Islet precursor cell (in vitro differentiated cells): ENCODE measurements at regions not wholly inside any gene's neighbourhood (a gene's known extent, or its start where the extent isn't known, plus 50 kb on each side); places are given as distances from the start of the nearest gene placed in this dataset.

ENCODE experiments used
- DNase-seq: peaks from one replicate; pipeline ENCODE4 v3.0.0-alpha.2; 2018

DNA sequence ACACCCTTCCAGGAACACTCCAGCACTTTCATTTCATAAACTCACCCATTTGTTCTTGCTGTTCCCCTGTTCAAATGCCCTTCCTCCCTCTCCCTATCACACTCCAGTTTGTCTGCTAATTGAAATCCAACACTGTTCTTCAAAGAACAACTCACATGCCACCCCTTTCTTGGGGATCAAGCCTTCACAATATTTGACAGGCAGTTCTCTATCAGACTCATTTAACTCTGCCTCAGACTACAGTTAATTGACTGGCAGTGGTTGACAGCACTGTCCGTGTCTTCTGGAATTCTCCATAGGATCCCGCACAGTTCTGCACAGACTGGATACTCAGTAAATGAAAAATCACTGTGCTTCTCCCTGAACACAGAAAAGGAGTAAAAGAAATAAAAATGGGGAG is 87.8 kb downstream of the PMP22 start:
- DNase-seq = no peak

DNA sequence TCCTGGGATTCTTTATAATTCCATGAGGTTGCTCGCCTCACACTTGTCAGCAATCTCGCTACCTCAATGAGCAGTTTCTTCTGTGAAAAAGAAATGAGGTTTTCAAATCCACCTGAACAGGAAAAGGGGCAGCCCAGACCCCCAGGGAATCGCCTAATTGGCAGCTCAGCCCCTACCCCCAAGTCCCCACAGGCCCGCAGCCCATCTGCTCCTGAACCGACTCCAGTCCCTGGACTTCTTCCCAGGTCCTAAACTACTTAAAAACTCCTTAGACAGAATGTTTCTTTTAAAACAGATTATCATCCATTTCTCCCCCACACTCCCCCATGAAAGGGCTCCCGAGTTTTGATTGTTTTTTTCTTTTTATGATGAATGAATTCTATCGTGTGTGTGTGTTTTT is 89.8 kb downstream of the PMP22 start:
- no peak for DNase-seq

DNA sequence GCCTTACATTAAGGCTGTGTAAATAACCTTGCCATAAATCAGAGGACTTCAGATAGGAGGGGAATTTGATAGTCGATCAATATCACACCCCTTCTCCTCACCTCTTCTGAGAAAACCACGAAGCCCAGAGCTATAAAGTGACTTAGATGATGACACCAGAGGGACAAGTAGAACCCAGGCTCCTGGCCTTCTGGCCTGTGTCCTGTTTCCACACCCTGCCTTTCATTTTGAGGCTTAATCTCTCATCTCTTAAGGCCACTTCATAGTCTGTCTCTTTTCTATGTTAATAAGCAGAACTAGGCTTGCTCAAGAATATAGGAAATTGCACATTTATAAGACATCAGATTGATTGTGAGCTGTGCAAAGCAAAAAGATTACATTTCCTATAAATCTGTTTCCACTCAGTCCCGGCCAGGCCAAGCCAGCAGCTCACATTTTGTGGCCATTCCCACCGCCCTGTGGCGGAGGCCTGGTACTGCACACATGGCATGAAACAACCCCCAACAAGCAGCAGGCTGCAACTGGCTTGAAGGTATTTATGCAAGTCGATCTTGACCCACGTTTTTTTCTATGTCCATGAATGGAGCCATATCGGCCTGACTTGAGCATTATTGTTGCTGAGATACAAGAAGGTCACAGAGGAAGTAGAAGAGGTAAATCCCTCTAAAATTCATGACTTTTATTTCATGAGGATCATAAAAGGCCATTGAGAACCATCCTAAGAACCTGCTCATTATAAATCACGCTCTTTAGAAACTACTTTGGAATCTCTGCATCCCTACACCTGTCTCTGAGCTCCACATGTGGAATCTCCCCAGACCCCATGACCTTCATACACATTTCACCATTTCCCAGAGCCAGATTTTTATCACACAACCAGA is 93.7 kb downstream of the PMP22 start:
- DNase-seq = peak; percentile 94

DNA sequence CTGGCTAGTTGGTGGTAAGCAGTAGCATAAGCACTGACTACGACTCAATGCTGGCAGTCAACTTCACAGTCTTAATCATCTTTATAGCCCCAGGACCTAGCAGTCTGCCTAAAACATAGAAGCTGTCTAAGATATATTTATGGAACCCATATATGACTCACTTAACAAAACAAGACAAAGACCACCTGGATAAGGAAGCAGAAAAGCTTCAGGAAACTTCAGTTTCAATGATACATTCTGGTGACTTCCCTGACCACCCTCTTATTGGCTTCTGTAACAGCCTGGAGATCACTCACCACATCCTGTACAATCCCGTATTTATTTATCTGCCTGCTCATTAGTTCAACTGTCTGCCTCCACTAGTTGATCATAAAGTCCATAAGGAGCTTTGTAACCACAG is 95.5 kb downstream of the PMP22 start:
- DNase-seq = no peak

GRCh38 chr17:15168379-15168778 is 96.7 kb downstream of the PMP22 start:
- no peak for DNase-seq

DNA sequence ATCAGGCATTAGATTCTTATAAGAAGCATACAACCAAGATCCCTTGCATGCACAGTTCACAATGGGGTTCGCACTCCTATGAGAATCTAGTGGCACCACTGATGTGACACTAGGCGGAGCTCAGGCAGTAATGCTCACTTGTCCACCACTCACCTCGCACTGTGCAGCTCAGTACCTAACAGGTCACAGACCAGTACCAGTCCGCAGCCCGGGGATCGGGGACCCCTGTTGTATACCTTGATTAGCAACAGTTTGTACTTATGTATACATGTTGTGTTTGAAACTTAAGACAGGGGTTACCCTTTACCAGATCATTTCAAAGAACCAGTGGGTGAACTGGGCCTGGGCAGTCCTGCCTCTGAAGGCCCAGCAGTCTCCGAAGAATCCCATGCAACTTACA is 103.7 kb downstream of the PMP22 start:
- DNase-seq = no peak

GRCh38 chr17:15157051-15157450 is 108.1 kb downstream of the PMP22 start:
- peak; percentile 57 for DNase-seq

- peak; percentile 31 for DNase-seq
These were observed 110.5 kb downstream of the PMP22 start for GRCh38 chr17:15154618-15155017.

- peak; percentile 24 for DNase-seq
These were observed 119.5 kb downstream of the PMP22 start for GRCh38 chr17:15145621-15146020.

DNA sequence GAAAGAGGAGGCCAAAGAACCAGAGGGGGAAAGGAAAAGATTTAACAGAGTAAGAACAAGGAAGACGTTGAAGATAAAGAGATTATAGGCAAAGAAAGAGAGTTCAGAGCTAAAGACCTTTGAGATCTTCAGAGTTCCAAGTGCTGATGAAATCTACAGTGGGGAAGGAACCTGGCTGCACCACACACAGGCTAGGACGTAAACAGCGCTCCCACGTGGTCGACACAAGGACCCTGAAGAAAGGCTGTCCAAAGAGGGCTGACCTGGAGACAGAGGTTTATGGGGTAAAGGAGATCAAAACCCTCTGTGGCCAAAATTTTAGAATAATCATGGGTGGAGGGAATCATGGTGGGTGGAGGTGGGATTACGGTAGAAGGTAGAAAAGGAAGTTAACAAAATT is 121.6 kb downstream of the PMP22 start:
- DNase-seq = no peak

DNA sequence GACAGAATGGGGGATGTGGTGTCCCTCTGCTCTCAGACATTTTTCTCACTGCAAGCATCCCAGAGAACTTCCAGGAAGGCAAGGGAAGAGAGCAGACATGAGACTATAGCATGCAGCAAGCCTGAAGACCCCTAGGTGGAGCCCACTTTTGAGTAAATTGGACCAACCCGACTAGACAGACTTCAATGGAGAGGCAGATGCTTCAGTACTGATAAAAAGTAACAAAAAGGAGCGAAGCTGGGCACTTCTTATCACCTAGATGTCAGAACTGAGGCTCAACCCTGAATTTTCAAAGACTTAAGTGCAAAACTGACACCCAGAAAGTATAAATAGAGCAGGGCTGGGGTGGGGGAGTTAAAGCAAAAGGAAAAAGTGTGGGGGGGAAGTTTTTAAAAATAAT is 130.8 kb downstream of the PMP22 start:
- DNase-seq = no peak

- no peak for DNase-seq
These were observed 131.3 kb downstream of the PMP22 start for GRCh38 chr17:15133826-15134225.

DNA sequence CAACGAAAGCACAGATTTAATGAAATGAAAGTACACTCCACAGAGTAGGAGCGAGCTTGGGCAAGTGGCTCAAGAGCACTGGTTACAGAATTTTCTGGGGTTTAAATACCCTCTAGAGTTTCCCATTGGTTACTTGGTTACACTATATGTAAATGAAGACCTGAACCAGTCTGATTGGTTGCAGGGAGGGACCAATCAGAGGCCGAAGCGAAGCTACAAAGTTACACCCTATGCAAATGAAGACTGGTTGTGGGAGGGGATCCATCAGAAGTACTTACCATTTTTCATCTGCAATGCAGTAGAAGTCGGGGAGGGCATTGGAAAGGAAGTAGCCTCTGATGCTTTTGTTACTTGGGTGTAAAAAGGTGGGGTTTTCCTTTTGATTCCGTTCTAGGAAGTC is 132.0 kb downstream of the PMP22 start:
- no peak for DNase-seq

GRCh38 chr17:15130426-15130825 is 134.7 kb downstream of the PMP22 start:
- no peak for DNase-seq

GRCh38 chr17:15129986-15130385 is 135.1 kb downstream of the PMP22 start:
- no peak for DNase-seq

- no peak for DNase-seq
These were observed 140.4 kb downstream of the PMP22 start for GRCh38 chr17:15124746-15125145.

DNA sequence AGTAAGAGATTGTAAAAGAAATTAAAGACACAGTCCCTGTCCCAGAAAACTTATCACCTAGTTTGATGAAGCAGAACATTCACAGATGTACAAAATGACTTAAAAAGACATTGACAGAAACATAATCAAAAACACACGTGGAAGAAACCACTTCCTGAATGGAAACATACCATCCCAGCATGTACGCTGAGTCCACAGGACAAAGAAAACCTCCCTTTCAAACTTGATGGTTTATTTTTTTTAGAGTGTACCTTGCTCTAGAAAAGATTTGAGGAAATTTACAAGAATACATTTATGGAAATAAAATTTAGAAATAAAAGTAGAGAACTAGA is 140.9 kb downstream of the PMP22 start:
- no peak for DNase-seq

DNA sequence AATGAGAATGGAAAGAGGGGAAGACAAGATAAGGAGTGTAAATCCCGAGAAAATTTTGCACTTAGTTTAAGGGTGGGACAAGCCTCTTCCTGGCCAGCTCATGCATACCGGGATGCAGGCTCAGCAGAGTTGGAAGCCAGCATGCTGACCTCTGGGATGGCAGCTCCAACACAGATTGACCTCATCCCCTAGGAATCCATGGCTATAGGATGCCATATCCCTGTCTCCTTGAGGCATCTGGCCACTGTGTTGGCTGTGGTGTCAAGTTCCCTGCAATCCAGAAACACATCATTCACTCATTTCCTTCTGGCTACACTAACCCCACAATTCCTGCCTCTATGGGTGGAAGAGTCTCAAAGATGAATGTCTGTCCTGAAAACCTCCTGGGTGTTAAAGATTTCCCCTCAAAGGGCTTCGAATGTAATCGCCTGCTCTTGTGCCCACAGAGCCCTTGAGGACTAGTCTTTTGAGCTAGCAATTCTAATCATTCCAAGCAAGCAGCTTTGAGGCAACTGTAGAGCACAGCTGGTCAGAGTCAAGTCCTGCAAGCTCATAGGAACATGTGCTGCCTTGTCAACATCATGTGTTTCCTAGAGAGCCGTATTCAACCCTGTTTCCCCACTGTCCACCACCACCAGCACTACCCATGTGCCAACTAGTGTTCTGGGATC is 141.4 kb downstream of the PMP22 start:
- DNase-seq = peak; percentile 94

GRCh38 chr17:15122857-15123256 is 142.3 kb downstream of the PMP22 start:
- no peak for DNase-seq

- peak; percentile 17 for DNase-seq
These were observed 143.7 kb downstream of the PMP22 start for GRCh38 chr17:15121426-15121825.

DNA sequence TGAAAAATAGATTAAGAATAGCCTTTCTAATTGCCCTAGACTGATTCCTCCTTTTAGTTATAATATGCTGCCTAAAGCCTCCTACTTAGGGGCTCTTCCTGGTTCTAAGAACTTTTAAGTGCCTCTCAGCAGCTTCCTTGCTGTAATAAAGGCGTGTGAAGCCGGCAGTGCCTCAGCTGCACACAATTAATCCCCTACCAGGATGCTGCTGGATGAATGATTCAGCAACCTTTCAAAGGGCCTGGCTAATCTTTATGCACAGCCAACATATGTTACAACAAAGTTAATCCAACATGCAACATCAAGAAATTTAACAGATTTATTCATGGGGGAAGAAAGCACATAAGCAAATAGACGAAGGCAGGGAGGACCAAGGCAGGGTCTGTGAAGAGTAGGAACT is 145.2 kb downstream of the PMP22 start:
- DNase-seq = no peak

GRCh38 chr17:15117239-15117638 is 147.9 kb downstream of the PMP22 start:
- DNase-seq = no peak

GRCh38 chr17:15112846-15113617 is 152.1 kb downstream of the PMP22 start:
- peak; percentile 63 for DNase-seq

GRCh38 chr17:15109608-15110007 is 155.5 kb downstream of the PMP22 start:
- DNase-seq = no peak
